CD4-positive, alpha-beta T cell (primary cell): ENCODE measurements at regions not wholly inside any gene's neighbourhood (a gene's known extent, or its start where the extent isn't known, plus 50 kb on each side); places are given as distances from the start of the nearest gene placed in this dataset.

ENCODE experiments used
- ATAC-seq: fragments of 200-7000 bp; cut with Tn5 transposase; one replicate; pipeline ENCODE4 v1.10.0; 2022; ENCODE audit warnings: mild to moderate bottlenecking; ENCODE audit not compliant: poor library complexity
- CTCF ChIA-PET: fragments of 350-600 bp; sonication (Branson Sonifier 250); formaldehyde crosslinking; loops from one replicate; lab custom pipeline; 2021; ENCODE audit warnings: antibody characterized with exemption, inconsistent platforms; lab: Charles Lee
- POLR2A ChIA-PET: fragments of 350-600 bp; sonication (Branson Sonifier 250); formaldehyde crosslinking; loops from one replicate; lab custom pipeline; 2021; ENCODE audit warnings: antibody characterized with exemption, inconsistent platforms; lab: Charles Lee
- DNase-seq, 14 experiments: peaks; one replicate each; pipeline ENCODE4 v3.0.0-alpha.2; 2013 to 2020; ENCODE audit warnings: mixed read lengths in 2 of 14
- H3K27ac ChIP-seq, 2 donors: one replicate each; pipeline versions ENCODE4 v1.5.1 to v1.7.0; 2013; ENCODE audit warnings: low read length in 2 of 2, low read depth in 1 of 2, mild to moderate bottlenecking in 1 of 2
- H3K27me3 ChIP-seq, 2 experiments: 1 replicate in 1 of 2; 2 replicates in 1 of 2; pipeline versions ENCODE4 v1.6.1 to v1.7.0; 2013; ENCODE audit warnings: low read length in 2 of 2, control low read depth in 1 of 2, mild to moderate bottlenecking in 1 of 2, moderate library complexity in 1 of 2; ENCODE audit not compliant: insufficient read depth in 2 of 2, control insufficient read depth in 1 of 2
- H3K36me3 ChIP-seq: one replicate; pipeline ENCODE4 v1.6.1; 2013; ENCODE audit warnings: low read length, control low read depth; ENCODE audit not compliant: insufficient read depth
- H3K4me1 ChIP-seq: one replicate; pipeline ENCODE4 v1.6.1; 2013; ENCODE audit warnings: low read length, control low read depth; ENCODE audit not compliant: insufficient read depth
- H3K4me3 ChIP-seq: one replicate; pipeline ENCODE4 v1.5.1; 2013; ENCODE audit warnings: mild to moderate bottlenecking, low read length, moderate library complexity
- H3K9me3 ChIP-seq, 2 experiments: 1 replicate in 1 of 2; 2 replicates in 1 of 2; pipeline versions ENCODE4 v1.6.1 to v1.7.0; 2013; ENCODE audit warnings: low read length in 2 of 2, mild to moderate bottlenecking in 2 of 2, control low read depth in 1 of 2, moderate library complexity in 1 of 2; ENCODE audit not compliant: control insufficient read depth in 1 of 2, insufficient read depth in 1 of 2
- H3K27ac Mint-ChIP-seq: one replicate; pipeline ENCODE4 v1.8.0; 2020; ENCODE audit warnings: mixed read lengths
- H3K27me3 Mint-ChIP-seq: one replicate; pipeline ENCODE4 v1.8.0; 2021; ENCODE audit warnings: mixed read lengths
- H3K36me3 Mint-ChIP-seq: one replicate; pipeline ENCODE4 v1.8.0; 2021; ENCODE audit warnings: low read depth, mixed read lengths
- H3K4me1 Mint-ChIP-seq: one replicate; pipeline ENCODE4 v1.8.0; 2021; ENCODE audit warnings: low read depth, mixed read lengths
- H3K4me3 Mint-ChIP-seq: one replicate; pipeline ENCODE4 v1.8.0; 2020; ENCODE audit warnings: mild to moderate bottlenecking, mixed read lengths
- H3K9me3 Mint-ChIP-seq: one replicate; pipeline ENCODE4 v1.8.0; 2020; ENCODE audit warnings: mixed read lengths
- intact Hi-C, 2 experiments: fragments of 100-400 bp; cut with DNase I in 1 of 2; cut with micrococcal nuclease in 1 of 2; formaldehyde crosslinking; loops; one replicate each; pipeline versions ENCODE4 v1.15.1 to v1.9.0; 2023 to 2025; cut with DNase I, micrococcal nuclease
- TF ChIP-seq, protein P1 (sequence below): fragments of 200-600 bp; IDR thresholded peaks from one replicate; pipeline ENCODE4 v1.8.0; 2022; ENCODE audit warnings: antibody characterized with exemption, mild to moderate bottlenecking

DNA sequence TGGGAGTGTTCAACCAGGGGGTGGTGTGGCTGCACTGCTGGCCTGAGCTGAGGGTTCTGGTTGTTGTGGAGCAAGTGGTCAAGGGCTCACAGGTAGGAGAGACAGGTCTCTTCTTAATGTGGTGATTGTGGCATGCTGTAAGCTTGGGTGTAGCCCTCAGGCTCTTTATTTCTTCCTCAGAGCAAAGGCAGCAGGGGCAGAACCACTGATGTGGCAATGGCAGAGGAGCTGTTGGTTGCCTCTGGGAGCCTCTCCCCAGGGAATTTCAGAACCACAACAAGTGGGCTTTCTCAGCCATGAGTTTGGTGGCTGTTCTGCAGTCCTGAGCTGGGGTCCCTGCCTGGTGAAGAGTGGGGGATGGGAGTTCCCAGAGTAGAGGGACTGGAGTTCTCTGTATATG is 1017.2 kb downstream of the SH3BGRL start:
- DNase-seq (no peak), ATAC-seq (no peak)
- Mint-ChIP-seq H3K36me3 (no peaks in the 10 kb centered on the region), H3K9me3 (peaks cover 5% of the 10 kb centered on the region), H3K27me3 (no peaks in the 10 kb centered on the region), H3K27ac (no peak overlapping the region), H3K4me3 (no peak overlapping the region), H3K4me1 (no peaks in the 10 kb centered on the region)
- TF ChIP-seq, protein P1, sequence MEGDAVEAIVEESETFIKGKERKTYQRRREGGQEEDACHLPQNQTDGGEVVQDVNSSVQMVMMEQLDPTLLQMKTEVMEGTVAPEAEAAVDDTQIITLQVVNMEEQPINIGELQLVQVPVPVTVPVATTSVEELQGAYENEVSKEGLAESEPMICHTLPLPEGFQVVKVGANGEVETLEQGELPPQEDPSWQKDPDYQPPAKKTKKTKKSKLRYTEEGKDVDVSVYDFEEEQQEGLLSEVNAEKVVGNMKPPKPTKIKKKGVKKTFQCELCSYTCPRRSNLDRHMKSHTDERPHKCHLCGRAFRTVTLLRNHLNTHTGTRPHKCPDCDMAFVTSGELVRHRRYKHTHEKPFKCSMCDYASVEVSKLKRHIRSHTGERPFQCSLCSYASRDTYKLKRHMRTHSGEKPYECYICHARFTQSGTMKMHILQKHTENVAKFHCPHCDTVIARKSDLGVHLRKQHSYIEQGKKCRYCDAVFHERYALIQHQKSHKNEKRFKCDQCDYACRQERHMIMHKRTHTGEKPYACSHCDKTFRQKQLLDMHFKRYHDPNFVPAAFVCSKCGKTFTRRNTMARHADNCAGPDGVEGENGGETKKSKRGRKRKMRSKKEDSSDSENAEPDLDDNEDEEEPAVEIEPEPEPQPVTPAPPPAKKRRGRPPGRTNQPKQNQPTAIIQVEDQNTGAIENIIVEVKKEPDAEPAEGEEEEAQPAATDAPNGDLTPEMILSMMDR = no peak
- Histone ChIP-seq H3K4me1 (no peaks in the 10 kb centered on the region), H3K27me3 (no peaks in the 10 kb centered on the region), H3K4me3 (no peak overlapping the region), H3K36me3 (no peaks in the 10 kb centered on the region), H3K9me3 (no peaks in the 10 kb centered on the region), H3K27ac (no peak overlapping the region)
- ChIA-PET POLR2A (no interaction called here), CTCF (no interaction called here)
- intact Hi-C loops = no loop called here

DNA sequence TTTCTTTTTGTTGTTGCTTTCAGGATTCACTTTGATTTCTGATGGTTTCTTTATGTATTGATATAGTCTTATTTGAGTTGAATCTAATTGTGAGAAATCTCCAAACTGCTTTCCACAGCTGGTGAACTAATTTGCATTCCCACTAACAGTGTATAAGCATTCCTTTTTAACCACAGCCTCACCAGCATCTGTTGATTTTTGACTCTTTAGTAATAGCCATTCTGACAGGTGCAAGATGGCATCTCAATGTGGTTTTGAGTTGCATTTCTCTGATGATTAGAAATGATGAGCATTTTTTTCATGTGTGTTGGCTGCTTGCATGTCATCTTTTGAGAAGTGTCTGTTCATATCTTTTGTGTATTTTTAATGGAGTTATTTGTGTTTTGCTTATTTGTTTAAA is 1023.1 kb downstream of the SH3BGRL start:
- H3K4me3 ChIP-seq = no peak overlapping the region
- Mint-ChIP-seq H3K27ac (no peak overlapping the region), H3K27me3 (no peaks in the 10 kb centered on the region), H3K9me3 (peaks cover 2% of the 10 kb centered on the region), H3K4me1 (no peaks in the 10 kb centered on the region), H3K4me3 (no peak overlapping the region), H3K36me3 (no peaks in the 10 kb centered on the region)
- no peak overlapping the region for H3K27ac ChIP-seq
- H3K4me1 ChIP-seq = no peaks in the 10 kb centered on the region
- no peaks in the 10 kb centered on the region for H3K27me3 ChIP-seq
- ChIA-PET CTCF (no interaction called here), POLR2A (no interaction called here)
- intact Hi-C loops = no loop called here
- ATAC-seq = no peak
- H3K36me3 ChIP-seq = no peaks in the 10 kb centered on the region
- no peak for DNase-seq
- H3K9me3 ChIP-seq = peaks cover 0 to 5% of the 10 kb centered on the region in 2 experiments
- TF ChIP-seq, protein P1 = no peak

DNA sequence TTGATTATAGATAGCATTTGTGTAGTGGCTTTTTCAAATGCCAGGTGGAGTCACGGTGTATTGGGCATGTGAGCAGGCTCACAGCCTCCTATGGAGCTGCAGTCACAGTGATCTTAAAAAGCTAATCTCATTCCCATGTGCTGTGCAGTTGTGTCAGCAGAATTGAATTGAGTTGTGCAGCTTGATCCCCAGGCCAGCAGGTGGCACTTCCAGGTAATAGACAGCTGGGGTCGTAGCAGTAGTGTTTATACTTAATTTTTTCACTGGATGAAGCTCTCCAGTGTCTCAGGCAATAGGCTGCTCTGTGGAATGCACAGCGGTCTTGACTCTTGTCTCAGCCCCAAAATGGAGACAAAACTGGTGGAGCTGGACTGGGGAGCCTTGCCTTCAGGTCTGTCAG is 1028.1 kb downstream of the SH3BGRL start:
- H3K36me3 ChIP-seq = no peaks in the 10 kb centered on the region
- DNase-seq = no peak
- TF ChIP-seq, protein P1 = no peak
- H3K4me1 Mint-ChIP-seq = no peaks in the 10 kb centered on the region
- no peak overlapping the region for H3K27ac Mint-ChIP-seq
- intact Hi-C loops = no loop called here
- no peak overlapping the region for H3K4me3 ChIP-seq
- no peaks in the 10 kb centered on the region for H3K36me3 Mint-ChIP-seq
- H3K27me3 ChIP-seq = no peaks in the 10 kb centered on the region
- no peaks in the 10 kb centered on the region for H3K4me1 ChIP-seq
- ATAC-seq = no peak
- H3K9me3 Mint-ChIP-seq = no peaks in the 10 kb centered on the region
- no peak overlapping the region for H3K27ac ChIP-seq
- CTCF ChIA-PET = no interaction called here
- H3K4me3 Mint-ChIP-seq = no peak overlapping the region
- H3K9me3 ChIP-seq = peaks cover 0 to 5% of the 10 kb centered on the region in 2 experiments
- POLR2A ChIA-PET = no interaction called here
- H3K27me3 Mint-ChIP-seq = no peaks in the 10 kb centered on the region
